Stomach (tissue), 8 donors: ENCODE measurements at regions not wholly inside any gene's neighbourhood (a gene's known extent, or its start where the extent isn't known, plus 50 kb on each side); places are given as distances from the start of the nearest gene placed in this dataset.

Source experiments
- DNase-seq, 2 donors: peaks; one replicate each; pipeline versions ENCODE4 v3.0.0 to v3.0.0-alpha.2; 2013 to 2019
- H3K27ac ChIP-seq, 5 donors: fragments of 200-600 bp in 4 of 5; sonication (generic) in 4 of 5; one replicate each; pipeline ENCODE4 v1.5.1; 2013 to 2019; ENCODE audit warnings: mild to moderate bottlenecking in 1 of 5, moderate library complexity in 1 of 5
- H3K27me3 ChIP-seq, 3 donors: fragments of 200-600 bp; sonication (generic); one replicate each; pipeline ENCODE4 v1.5.1; 2017 to 2019; ENCODE audit warnings: mixed run types in 1 of 3
- H3K36me3 ChIP-seq, 4 donors: fragments of 200-600 bp; sonication (generic); 1 replicate in 3 of 4; 2 replicates in 1 of 4; pipeline ENCODE4 v1.5.1; 2016 to 2019
- H3K4me1 ChIP-seq, 4 donors: fragments of 200-600 bp; sonication (generic); one replicate each; pipeline ENCODE4 v1.5.1; 2016 to 2019
- H3K4me3 ChIP-seq, 4 donors: fragments of 200-600 bp; sonication (generic) in 3 of 4; one replicate each; pipeline ENCODE4 v1.5.1; 2016 to 2019; ENCODE audit warnings: mild to moderate bottlenecking in 1 of 4
- H3K9me3 ChIP-seq, 4 donors: fragments of 200-600 bp; sonication (generic); one replicate each; pipeline ENCODE4 v1.5.1; 2016 to 2019
- EP300 ChIP-seq: sonication (generic); formaldehyde crosslinking; IDR thresholded peaks from one replicate; pipeline ENCODE4 v1.6.1; 2017; ENCODE audit warnings: antibody characterized with exemption
- POLR2A ChIP-seq, 4 donors: fragments of 450-650 bp; IDR thresholded peaks; one replicate each; pipeline ENCODE4 v1.6.1; 2016; ENCODE audit warnings: antibody characterized with exemption in 4 of 4, control low read depth in 2 of 4, mild to moderate bottlenecking in 1 of 4, moderate library complexity in 1 of 4
- POLR2AphosphoS5 ChIP-seq, 3 donors: sonication (generic); formaldehyde crosslinking; IDR thresholded peaks; one replicate each; pipeline ENCODE4 v1.6.1; 2016; ENCODE audit warnings: antibody characterized with exemption in 3 of 3
- WGBS, 5 donors: extraction: QIAGEN DNeasy Blood & Tissue Kit in 3 of 5; methylation state at CpG; one replicate each; pipeline versions ENCODE4 v1.1.5 to v1.1.7; 2013 to 2018; 5-methylcytosine and 5-hydroxymethylcytosine counted together
- intact Hi-C: fragments of 100-400 bp; cut with DNase I; formaldehyde crosslinking; loops from one replicate; pipeline ENCODE4 v1.15.1; 2023; ENCODE audit warnings: low total_unique reads
- TF ChIP-seq, protein P1 (sequence below), 7 experiments: fragments of 450-650 bp in 4 of 7; fragments of 200-600 bp in 3 of 7; sonication (generic) in 3 of 7; IDR thresholded peaks; one replicate each; pipeline ENCODE4 v1.5.1; 2016 to 2019; ENCODE audit warnings: antibody characterized with exemption in 7 of 7, control low read depth in 2 of 7, mild to moderate bottlenecking in 1 of 7
- donor health status: healthy with polysubstance abuse.
- donor health status: Bipolar disorder and iron deficiency.
- donor health status: healthy.

DNA sequence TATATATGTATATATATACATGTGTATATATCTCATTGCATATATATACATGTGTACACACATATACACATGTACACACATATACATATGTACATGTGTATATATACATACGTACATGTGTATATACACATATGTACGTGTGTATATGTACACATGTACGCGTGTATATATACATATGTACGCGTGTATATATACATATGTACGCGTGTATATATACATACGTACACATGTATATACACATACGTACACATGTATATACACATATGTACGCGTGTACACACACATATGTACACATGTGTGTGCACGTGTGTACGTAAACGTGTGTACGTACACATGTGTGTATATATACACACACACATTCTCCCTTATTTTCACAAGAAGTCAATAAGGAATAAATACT lies 141.6 kb upstream of the TMCC3 start:
- H3K9me3 ChIP-seq = no peaks in the 10 kb centered on the region
- no peak overlapping the region for H3K4me3 ChIP-seq
- H3K4me1 ChIP-seq = no peaks in the 10 kb centered on the region
- no peak for TF ChIP-seq EP300
- TF ChIP-seq, protein P1, sequence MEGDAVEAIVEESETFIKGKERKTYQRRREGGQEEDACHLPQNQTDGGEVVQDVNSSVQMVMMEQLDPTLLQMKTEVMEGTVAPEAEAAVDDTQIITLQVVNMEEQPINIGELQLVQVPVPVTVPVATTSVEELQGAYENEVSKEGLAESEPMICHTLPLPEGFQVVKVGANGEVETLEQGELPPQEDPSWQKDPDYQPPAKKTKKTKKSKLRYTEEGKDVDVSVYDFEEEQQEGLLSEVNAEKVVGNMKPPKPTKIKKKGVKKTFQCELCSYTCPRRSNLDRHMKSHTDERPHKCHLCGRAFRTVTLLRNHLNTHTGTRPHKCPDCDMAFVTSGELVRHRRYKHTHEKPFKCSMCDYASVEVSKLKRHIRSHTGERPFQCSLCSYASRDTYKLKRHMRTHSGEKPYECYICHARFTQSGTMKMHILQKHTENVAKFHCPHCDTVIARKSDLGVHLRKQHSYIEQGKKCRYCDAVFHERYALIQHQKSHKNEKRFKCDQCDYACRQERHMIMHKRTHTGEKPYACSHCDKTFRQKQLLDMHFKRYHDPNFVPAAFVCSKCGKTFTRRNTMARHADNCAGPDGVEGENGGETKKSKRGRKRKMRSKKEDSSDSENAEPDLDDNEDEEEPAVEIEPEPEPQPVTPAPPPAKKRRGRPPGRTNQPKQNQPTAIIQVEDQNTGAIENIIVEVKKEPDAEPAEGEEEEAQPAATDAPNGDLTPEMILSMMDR (IDR thresholded peaks at IDR 0.05) = no peak
- no peak for TF ChIP-seq POLR2A (IDR thresholded peaks at IDR 0.05)
- no peak for TF ChIP-seq POLR2AphosphoS5 (IDR thresholded peaks at IDR 0.05)
- intact Hi-C loops = no loop called here
- no peak overlapping the region for H3K27ac ChIP-seq
- 88 to 94% (median 94%) methylated on average over 16 of the region's 16 CpGs for WGBS, 5 donors
- no peak for DNase-seq
- no peaks in the 10 kb centered on the region for H3K36me3 ChIP-seq
- no peaks in the 10 kb centered on the region for H3K27me3 ChIP-seq

GRCh38 chr12:94790825-94791224 lies 140.5 kb upstream of the TMCC3 start:
- no peak overlapping the region for H3K4me3 ChIP-seq
- TF ChIP-seq, protein P1 (IDR thresholded peaks at IDR 0.05) = no peak
- TF ChIP-seq POLR2AphosphoS5 (IDR thresholded peaks at IDR 0.05) (no peak), EP300 (no peak), POLR2A (IDR thresholded peaks at IDR 0.05) (no peak)
- no peak overlapping the region for H3K27ac ChIP-seq
- no peak for DNase-seq
- no peaks in the 10 kb centered on the region for H3K4me1 ChIP-seq
- H3K9me3 ChIP-seq = no peaks in the 10 kb centered on the region
- no peaks in the 10 kb centered on the region for H3K27me3 ChIP-seq
- intact Hi-C loops = no loop called here
- WGBS, 5 donors = 62 to 71% (median 65%) methylated on average over 3 of the region's 3 CpGs
- no peaks in the 10 kb centered on the region for H3K36me3 ChIP-seq

DNA sequence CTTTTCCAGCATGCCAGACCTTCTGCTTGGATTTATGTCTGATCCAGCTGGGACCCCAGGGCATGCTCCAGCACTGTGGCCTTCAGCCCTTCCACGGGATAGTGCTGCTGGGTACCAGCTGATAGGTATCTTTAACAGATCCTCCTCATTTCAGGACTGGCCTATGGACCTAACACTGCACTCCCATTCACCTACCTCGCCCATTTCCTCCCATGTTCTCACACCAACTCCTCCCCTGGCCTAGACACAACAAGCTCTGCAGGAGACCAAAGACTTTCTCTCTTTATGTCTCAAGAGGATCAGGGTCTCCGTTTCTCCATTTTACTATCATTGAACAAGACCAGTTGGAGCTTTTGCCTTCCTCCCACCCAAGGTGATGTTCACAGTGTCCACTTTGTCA lies 140.0 kb upstream of the TMCC3 start:
- Histone ChIP-seq H3K4me1 (no peaks in the 10 kb centered on the region), H3K36me3 (no peaks in the 10 kb centered on the region), H3K27ac (no peak overlapping the region), H3K4me3 (no peak overlapping the region), H3K27me3 (no peaks in the 10 kb centered on the region), H3K9me3 (no peaks in the 10 kb centered on the region)
- intact Hi-C loops = no loop called here
- DNase-seq = no peak
- TF ChIP-seq, protein P1 (IDR thresholded peaks at IDR 0.05) = no peak
- TF ChIP-seq POLR2A (IDR thresholded peaks at IDR 0.05) (no peak), EP300 (no peak), POLR2AphosphoS5 (IDR thresholded peaks at IDR 0.05) (no peak)
- 67 to 79% (median 71%) methylated on average over 3 of the region's 3 CpGs for WGBS, 5 donors

- Histone ChIP-seq H3K4me1 (no peaks in the 10 kb centered on the region), H3K27me3 (no peaks in the 10 kb centered on the region), H3K36me3 (no peaks in the 10 kb centered on the region), H3K27ac (no peak overlapping the region), H3K9me3 (no peaks in the 10 kb centered on the region), H3K4me3 (no peak overlapping the region)
- 55 to 63% (median 60%) methylated on average over 3 of the region's 3 CpGs for WGBS, 5 donors
- DNase-seq = no peak
- intact Hi-C loops = no loop called here
- TF ChIP-seq POLR2A (IDR thresholded peaks at IDR 0.05) (no peak), POLR2AphosphoS5 (IDR thresholded peaks at IDR 0.05) (no peak)
- TF ChIP-seq, protein P1 (IDR thresholded peaks at IDR 0.05) = no peak
Measured at GRCh38 chr12:94789510-94790225, 139.3 kb upstream of the TMCC3 start.
